ENCODE measurements at regions not wholly inside any gene's neighbourhood (a gene's known extent, or its start where the extent isn't known, plus 50 kb on each side); places are given as distances from the start of the nearest gene placed in this dataset.

DNA sequence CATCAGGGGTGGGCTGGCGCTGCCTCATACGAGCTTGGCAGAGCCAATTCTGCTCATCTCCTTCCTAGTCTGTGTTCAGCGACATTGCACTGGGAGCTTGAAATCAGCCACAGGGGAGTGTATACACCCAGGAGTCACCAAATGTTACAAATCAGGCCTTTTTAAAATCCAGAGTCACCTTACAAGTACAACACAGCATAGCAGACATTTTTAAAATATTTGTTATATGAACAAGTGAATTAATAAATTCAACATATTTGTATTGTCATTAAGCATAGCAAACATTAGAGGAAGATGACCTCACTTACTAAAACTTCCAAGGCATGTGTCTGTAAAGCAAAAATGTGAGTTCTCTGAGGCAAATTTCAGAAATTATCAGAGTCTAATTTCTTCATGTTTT lies 210.0 kb downstream of the HLX start:
- Histone ChIP-seq H3K9ac (ENCODE audit: control insufficient read depth, extremely low read depth, insufficient read depth, low read length) (no peak overlapping the region), H3K27me3 (ENCODE audit: control insufficient read depth, extremely low read depth, insufficient read depth, low read length) (no peaks in the 10 kb centered on the region), H2AFZ (ENCODE audit: control insufficient read depth, low read length) (no peak overlapping the region), H3K9me3 (ENCODE audit: control insufficient read depth, low read depth, low read length) (no peaks in the 10 kb centered on the region), H3K4me3 (ENCODE audit: control insufficient read depth in 2 of 3, extremely low read depth in 1 of 3, insufficient read depth in 2 of 3, low read depth in 1 of 3, low read length in 3 of 3) (no peak overlapping the region), H3K36me3 (ENCODE audit: control insufficient read depth in 2 of 2, extremely low read depth in 1 of 2, insufficient read depth in 2 of 2, low read length in 2 of 2) (no peaks in the 10 kb centered on the region), H3K79me2 (ENCODE audit: control insufficient read depth, insufficient read depth, low read length) (no peaks in the 10 kb centered on the region), H4K20me1 (ENCODE audit: control insufficient read depth, extremely low read depth, insufficient read depth, low read length) (no peaks in the 10 kb centered on the region), H3K27ac (ENCODE audit: control insufficient read depth, insufficient read depth, low read length) (no peak overlapping the region), H3K9me1 (ENCODE audit: control insufficient read depth, extremely low read depth, insufficient read depth, low read length) (no peaks in the 10 kb centered on the region), H3K4me2 (ENCODE audit: control insufficient read depth, extremely low read depth, insufficient read depth, low read depth, low read length) (no peak overlapping the region), H3K4me1 (ENCODE audit: control insufficient read depth, extremely low read depth, insufficient read depth, low read length) (no peaks in the 10 kb centered on the region)
- TF ChIP-seq EZH2 (IDR thresholded peaks at IDR 0.05; ENCODE audit: low read length) = no peak
- TF ChIP-seq, protein P1, sequence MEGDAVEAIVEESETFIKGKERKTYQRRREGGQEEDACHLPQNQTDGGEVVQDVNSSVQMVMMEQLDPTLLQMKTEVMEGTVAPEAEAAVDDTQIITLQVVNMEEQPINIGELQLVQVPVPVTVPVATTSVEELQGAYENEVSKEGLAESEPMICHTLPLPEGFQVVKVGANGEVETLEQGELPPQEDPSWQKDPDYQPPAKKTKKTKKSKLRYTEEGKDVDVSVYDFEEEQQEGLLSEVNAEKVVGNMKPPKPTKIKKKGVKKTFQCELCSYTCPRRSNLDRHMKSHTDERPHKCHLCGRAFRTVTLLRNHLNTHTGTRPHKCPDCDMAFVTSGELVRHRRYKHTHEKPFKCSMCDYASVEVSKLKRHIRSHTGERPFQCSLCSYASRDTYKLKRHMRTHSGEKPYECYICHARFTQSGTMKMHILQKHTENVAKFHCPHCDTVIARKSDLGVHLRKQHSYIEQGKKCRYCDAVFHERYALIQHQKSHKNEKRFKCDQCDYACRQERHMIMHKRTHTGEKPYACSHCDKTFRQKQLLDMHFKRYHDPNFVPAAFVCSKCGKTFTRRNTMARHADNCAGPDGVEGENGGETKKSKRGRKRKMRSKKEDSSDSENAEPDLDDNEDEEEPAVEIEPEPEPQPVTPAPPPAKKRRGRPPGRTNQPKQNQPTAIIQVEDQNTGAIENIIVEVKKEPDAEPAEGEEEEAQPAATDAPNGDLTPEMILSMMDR (optimal IDR thresholded peaks at IDR 0.05 in 1 of 3, IDR thresholded peaks at IDR 0.05 in 1 of 3, conservative IDR thresholded peaks at IDR 0.05 in 1 of 3; ENCODE audit: extremely low read depth in 1 of 3, insufficient read depth in 2 of 3, low read length in 3 of 3) = no peak
- DNase-seq (ENCODE audit: low read depth, low spot score) (no peak), FAIRE-seq (no peak)
- dilution Hi-C loops (cut with MboI; ENCODE audit: extremely low pct_ligation_motif_present, low sequenced_read_pairs) = no loop called here

DNA sequence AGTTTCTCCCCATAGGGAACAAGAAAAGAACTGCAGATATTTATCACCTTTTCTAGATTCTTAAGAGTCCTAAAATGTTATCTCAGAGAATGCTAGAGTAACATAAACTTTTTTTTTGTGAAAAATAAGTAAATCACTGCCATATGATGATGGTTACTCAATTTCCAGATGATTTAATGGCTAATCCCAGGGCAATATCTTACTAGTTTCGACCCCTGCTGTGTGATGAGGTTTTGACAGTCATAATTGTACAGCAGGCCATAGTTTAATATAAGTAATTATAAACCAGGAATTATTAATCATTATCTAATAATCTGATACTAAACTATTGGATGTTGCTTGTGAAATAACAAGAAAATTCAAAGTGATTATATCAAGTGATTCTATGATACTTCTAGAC lies 210.6 kb downstream of the HLX start:
- H3K4me2 ChIP-seq (ENCODE audit: control insufficient read depth, extremely low read depth, insufficient read depth, low read depth, low read length) = no peak overlapping the region
- TF ChIP-seq EZH2 (IDR thresholded peaks at IDR 0.05; ENCODE audit: low read length) = no peak
- TF ChIP-seq, protein P1 (optimal IDR thresholded peaks at IDR 0.05 in 1 of 3, IDR thresholded peaks at IDR 0.05 in 1 of 3, conservative IDR thresholded peaks at IDR 0.05 in 1 of 3; ENCODE audit: extremely low read depth in 1 of 3, insufficient read depth in 2 of 3, low read length in 3 of 3) = no peak
- H3K4me3 ChIP-seq (ENCODE audit: control insufficient read depth in 2 of 3, extremely low read depth in 1 of 3, insufficient read depth in 2 of 3, low read depth in 1 of 3, low read length in 3 of 3) = no peak overlapping the region
- no peaks in the 10 kb centered on the region for H3K79me2 ChIP-seq (ENCODE audit: control insufficient read depth, insufficient read depth, low read length)
- FAIRE-seq = no peak
- no peaks in the 10 kb centered on the region for H3K9me1 ChIP-seq (ENCODE audit: control insufficient read depth, extremely low read depth, insufficient read depth, low read length)
- H4K20me1 ChIP-seq (ENCODE audit: control insufficient read depth, extremely low read depth, insufficient read depth, low read length) = no peaks in the 10 kb centered on the region
- dilution Hi-C loops (cut with MboI; ENCODE audit: extremely low pct_ligation_motif_present, low sequenced_read_pairs) = no loop called here
- no peaks in the 10 kb centered on the region for H3K9me3 ChIP-seq (ENCODE audit: control insufficient read depth, low read depth, low read length)
- H3K27me3 ChIP-seq (ENCODE audit: control insufficient read depth, extremely low read depth, insufficient read depth, low read length) = no peaks in the 10 kb centered on the region
- no peaks in the 10 kb centered on the region for H3K4me1 ChIP-seq (ENCODE audit: control insufficient read depth, extremely low read depth, insufficient read depth, low read length)
- H3K27ac ChIP-seq (ENCODE audit: control insufficient read depth, insufficient read depth, low read length) = no peak overlapping the region
- no peaks in the 10 kb centered on the region for H3K36me3 ChIP-seq (ENCODE audit: control insufficient read depth in 2 of 2, extremely low read depth in 1 of 2, insufficient read depth in 2 of 2, low read length in 2 of 2)
- no peak overlapping the region for H3K9ac ChIP-seq (ENCODE audit: control insufficient read depth, extremely low read depth, insufficient read depth, low read length)
- DNase-seq (ENCODE audit: low read depth, low spot score) = no peak
- no peak overlapping the region for H2AFZ ChIP-seq (ENCODE audit: control insufficient read depth, low read length)
